Tibial nerve (tissue), 4 donors: ENCODE measurements at regions not wholly inside any gene's neighbourhood (a gene's known extent, or its start where the extent isn't known, plus 50 kb on each side); places are given as distances from the start of the nearest gene placed in this dataset.

Experiments
- DNase-seq, 2 donors: peaks; one replicate each; pipeline ENCODE4 v3.0.0-alpha.2; 2019; ENCODE audit warnings: low spot score in 2 of 2
- H3K27ac ChIP-seq, 4 donors: fragments of 200-600 bp; sonication (generic) in 3 of 4; one replicate each; pipeline ENCODE4 v1.5.1; 2017 to 2019; ENCODE audit warnings: mild to moderate bottlenecking in 1 of 4
- H3K27me3 ChIP-seq, 2 donors: fragments of 200-600 bp; sonication (generic) in 1 of 2; one replicate each; pipeline versions ENCODE4 v1.5.1 to v1.6.0; 2017 to 2019
- H3K36me3 ChIP-seq, 3 donors: fragments of 200-600 bp; sonication (generic); one replicate each; pipeline ENCODE4 v1.5.1; 2018 to 2019
- H3K4me1 ChIP-seq, 4 donors: fragments of 200-600 bp; sonication (generic) in 3 of 4; one replicate each; pipeline ENCODE4 v1.5.1; 2017 to 2019
- H3K4me3 ChIP-seq, 4 donors: fragments of 200-600 bp; sonication (generic) in 3 of 4; one replicate each; pipeline ENCODE4 v1.5.1; 2017 to 2019; ENCODE audit warnings: mild to moderate bottlenecking in 1 of 4, moderate library complexity in 1 of 4
- H3K9me3 ChIP-seq, 4 donors: fragments of 200-600 bp; sonication (generic) in 3 of 4; one replicate each; pipeline ENCODE4 v1.5.1; 2017 to 2019
- CTCF ChIP-seq, 5 experiments: fragments of 200-600 bp in 3 of 5; fragments of 450-650 bp in 2 of 5; sonication (generic) in 3 of 5; IDR thresholded peaks; one replicate each; pipeline ENCODE4 v1.5.1; 2016 to 2019; ENCODE audit warnings: antibody characterized with exemption in 5 of 5, mild to moderate bottlenecking in 3 of 5, moderate library complexity in 2 of 5
- EP300 ChIP-seq, 2 donors: sonication (generic); formaldehyde crosslinking; IDR thresholded peaks; one replicate each; pipeline ENCODE4 v1.6.1; 2017; ENCODE audit warnings: antibody characterized with exemption in 2 of 2, mild to moderate bottlenecking in 1 of 2
- POLR2A ChIP-seq, 2 donors: fragments of 450-650 bp; IDR thresholded peaks; one replicate each; pipeline ENCODE4 v1.6.1; 2017; ENCODE audit warnings: antibody characterized with exemption in 2 of 2, mild to moderate bottlenecking in 2 of 2, moderate library complexity in 2 of 2
- WGBS, 2 donors: methylation state at CpG; one replicate each; pipeline ENCODE4 v1.1.5; 2018; 5-methylcytosine and 5-hydroxymethylcytosine counted together

GRCh38 chr15:31261266-31262142, 65.1 kb upstream of the KLF13 start:
- H3K9me3 ChIP-seq = no peaks in the 10 kb centered on the region
- no peak overlapping the region for H3K4me3 ChIP-seq
- H3K36me3 ChIP-seq = no peaks in the 10 kb centered on the region
- H3K27ac ChIP-seq = no peak overlapping the region
- DNase-seq = no peak
- WGBS, 2 donors = 92 to 94% methylated on average over 12 of the region's 12 CpGs
- H3K27me3 ChIP-seq = no peaks in the 10 kb centered on the region
- H3K4me1 ChIP-seq = peaks cover 0 to 40% (median 36%) of the 10 kb centered on the region in 4 donors
- no peak for TF ChIP-seq EP300 (IDR thresholded peaks at IDR 0.05)
- TF ChIP-seq POLR2A (IDR thresholded peaks at IDR 0.05) = no peak
- TF ChIP-seq CTCF (IDR thresholded peaks at IDR 0.05) = no peak

- TF ChIP-seq POLR2A (IDR thresholded peaks at IDR 0.05) = no peak
- TF ChIP-seq CTCF (IDR thresholded peaks at IDR 0.05) = no peak
- no peak for TF ChIP-seq EP300 (IDR thresholded peaks at IDR 0.05)
- Histone ChIP-seq H3K4me1 (peaks cover 0 to 46% (median 42%) of the 10 kb centered on the region in 4 donors), H3K9me3 (no peaks in the 10 kb centered on the region), H3K4me3 (no peak overlapping the region), H3K27me3 (no peaks in the 10 kb centered on the region), H3K27ac (no peak overlapping the region), H3K36me3 (no peaks in the 10 kb centered on the region)
- 84 to 88% methylated on average over 4 of the region's 4 CpGs for WGBS, 2 donors
- DNase-seq = no peak
Measured at GRCh38 chr15:31262143-31262530, 64.5 kb upstream of the KLF13 start.

GRCh38 chr15:31262901-31263671, 63.5 kb upstream of the KLF13 start:
- no peak overlapping the region for H3K4me3 ChIP-seq

GRCh38 chr15:31263751-31264558, 62.7 kb upstream of the KLF13 start:
- Histone ChIP-seq H3K27me3 (no peaks in the 10 kb centered on the region), H3K4me3 (no peak overlapping the region), H3K4me1 (peaks cover 0 to 50% (median 44%) of the 10 kb centered on the region in 4 donors), H3K36me3 (no peaks in the 10 kb centered on the region), H3K27ac (peak overlapping the region in 3 of 4 donors; percentile 68 to 81 (median 75)), H3K9me3 (no peaks in the 10 kb centered on the region)
- WGBS, 2 donors = 55 to 59% methylated on average over 16 to 24 of the region's 24 CpGs
- peak in 1 of 2 donors; percentile 59 for TF ChIP-seq EP300 (IDR thresholded peaks at IDR 0.05)
- TF ChIP-seq POLR2A (IDR thresholded peaks at IDR 0.05) = no peak
- DNase-seq = peak in 1 of 2 donors; percentile 63

More at GRCh38 chr15:31262901-31263671, 63.5 kb upstream of the KLF13 start:
- no peak for DNase-seq
- Histone ChIP-seq H3K27ac (peak overlapping the region in 3 of 4 donors; percentile 21 to 81 (median 75)), H3K36me3 (no peaks in the 10 kb centered on the region), H3K4me1 (peaks cover 0 to 50% (median 44%) of the 10 kb centered on the region in 4 donors), H3K9me3 (no peaks in the 10 kb centered on the region), H3K27me3 (no peaks in the 10 kb centered on the region)
- 76 to 84% methylated on average over 12 of the region's 12 CpGs for WGBS, 2 donors
- no peak for TF ChIP-seq CTCF (IDR thresholded peaks at IDR 0.05)
- peak in 1 of 2 donors; percentile 53 for TF ChIP-seq EP300 (IDR thresholded peaks at IDR 0.05)

- 83 to 89% methylated on average over 6 of the region's 6 CpGs for WGBS, 2 donors
- Histone ChIP-seq H3K4me1 (peaks cover 0 to 50% (median 44%) of the 10 kb centered on the region in 4 donors), H3K36me3 (no peaks in the 10 kb centered on the region), H3K9me3 (no peaks in the 10 kb centered on the region), H3K4me3 (no peak overlapping the region), H3K27ac (peak overlapping the region in 3 of 4 donors; percentile 68 to 81 (median 75)), H3K27me3 (no peaks in the 10 kb centered on the region)
- no peak for DNase-seq
- TF ChIP-seq EP300 (IDR thresholded peaks at IDR 0.05) = no peak
- TF ChIP-seq POLR2A (IDR thresholded peaks at IDR 0.05) = no peak
- no peak for TF ChIP-seq CTCF (IDR thresholded peaks at IDR 0.05)
Measured at GRCh38 chr15:31264559-31265089, 62.0 kb upstream of the KLF13 start.
